GM19467 (cell line): ENCODE measurements at regions not wholly inside any gene's neighbourhood (a gene's known extent, or its start where the extent isn't known, plus 50 kb on each side); places are given as distances from the start of the nearest gene placed in this dataset.

Experiments
- ATAC-seq: cut with Tn5 transposase; IDR thresholded peaks from one replicate; pipeline ENCODE4 v1.9.1; 2021; ENCODE audit warnings: mild to moderate bottlenecking, moderate library complexity; ENCODE audit not compliant: unreplicated experiment

DNA sequence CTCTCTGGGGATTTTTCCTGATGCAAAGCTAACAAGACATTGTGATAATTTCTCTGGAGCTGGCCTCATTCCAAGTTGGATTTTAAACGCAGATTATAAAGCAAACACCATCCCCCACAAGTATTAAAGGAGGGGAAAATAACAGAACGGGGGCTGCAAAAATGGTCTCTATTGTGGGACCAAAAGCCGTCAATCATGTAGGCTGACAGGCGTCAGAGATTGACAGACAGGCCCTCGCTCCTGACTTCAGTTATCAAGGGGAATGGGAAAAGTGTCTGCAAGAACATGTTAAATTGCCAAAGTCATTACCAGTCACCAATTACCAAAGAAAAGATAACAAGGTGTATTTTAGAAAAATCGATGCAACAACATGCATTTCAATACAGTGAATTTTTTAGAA, 307.4 kb upstream of the POU3F1 start:
- ATAC-seq: no peak

GRCh38 chr1:38352869-38353268, 306.3 kb upstream of the POU3F1 start:
- no peak for ATAC-seq

DNA sequence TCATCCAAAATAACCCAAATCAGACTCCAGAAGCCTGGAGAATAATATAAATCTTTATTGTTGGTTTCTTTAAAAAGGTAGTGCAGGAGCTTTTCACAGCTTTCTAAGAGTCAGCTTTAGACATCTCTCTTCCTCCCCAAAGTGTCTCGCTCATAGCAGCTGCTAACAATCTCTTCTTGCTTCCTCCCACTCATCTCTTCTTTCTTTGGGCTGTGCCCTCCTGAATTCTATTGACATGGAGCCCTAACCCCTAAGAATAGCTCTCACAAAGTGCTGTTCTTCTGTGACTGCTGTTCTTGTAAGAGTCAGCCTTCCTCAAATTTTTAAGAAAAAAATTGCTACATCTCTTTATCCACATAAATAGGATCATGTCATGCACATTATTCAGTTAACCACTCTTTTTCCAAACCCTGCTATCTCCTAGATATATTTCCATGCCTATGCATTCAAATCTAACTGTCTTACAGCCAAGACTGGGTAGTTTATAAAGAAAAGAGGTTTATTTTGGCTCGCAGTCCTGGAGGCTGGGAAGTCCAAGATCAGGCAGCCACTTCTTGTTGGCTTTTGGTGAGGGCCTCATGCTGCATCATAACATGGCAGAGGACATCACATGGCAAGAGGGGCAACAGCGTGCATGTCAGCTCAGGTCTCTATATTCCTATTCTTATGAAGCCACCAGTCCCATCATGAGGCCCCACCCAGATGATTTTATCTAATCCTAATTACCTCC, 301.0 kb upstream of the POU3F1 start:
- no peak for ATAC-seq

DNA sequence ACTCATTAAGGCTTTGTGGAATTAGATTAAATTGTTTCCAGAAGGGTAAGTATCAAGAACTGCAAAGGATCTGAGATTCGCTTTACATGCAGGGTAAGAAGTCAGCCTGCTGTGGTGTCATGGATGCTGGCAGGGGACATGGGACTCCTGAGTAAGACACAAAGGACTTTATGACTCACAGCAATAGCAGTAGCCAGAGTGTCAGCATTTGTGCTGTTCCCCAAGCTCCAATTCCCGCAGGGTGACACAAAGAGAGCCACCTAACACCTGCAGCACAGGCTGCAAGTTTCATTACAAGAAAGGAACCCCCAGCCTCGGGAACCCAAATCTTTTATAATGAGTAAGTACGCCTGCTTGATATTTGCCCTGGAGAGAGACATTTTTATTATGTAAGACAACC, 298.1 kb upstream of the POU3F1 start:
- no peak for ATAC-seq

GRCh38 chr1:38341694-38342093, 295.1 kb upstream of the POU3F1 start:
- ATAC-seq: no peak

GRCh38 chr1:38340409-38340808, 293.8 kb upstream of the POU3F1 start:
- ATAC-seq: no peak

DNA sequence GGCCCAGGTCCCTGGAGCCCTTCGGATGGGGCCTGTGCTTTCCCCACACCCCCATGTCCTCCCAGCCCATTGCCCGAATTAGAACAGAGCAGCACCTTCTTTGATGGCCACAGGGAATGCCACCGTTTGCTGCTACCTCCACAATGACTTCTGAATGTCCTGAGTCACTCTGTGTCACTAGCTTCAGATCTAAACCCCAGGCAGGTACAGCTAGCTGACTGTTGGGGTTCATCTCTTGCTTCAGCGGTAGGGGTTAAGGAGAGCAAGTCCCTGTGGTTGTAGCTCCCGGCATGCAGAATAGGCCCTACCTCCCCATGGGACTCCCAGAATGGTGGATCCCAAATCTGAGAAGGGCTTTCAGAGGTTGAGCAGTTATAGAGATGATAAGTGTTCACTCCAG, 291.1 kb upstream of the POU3F1 start:
- no peak for ATAC-seq

DNA sequence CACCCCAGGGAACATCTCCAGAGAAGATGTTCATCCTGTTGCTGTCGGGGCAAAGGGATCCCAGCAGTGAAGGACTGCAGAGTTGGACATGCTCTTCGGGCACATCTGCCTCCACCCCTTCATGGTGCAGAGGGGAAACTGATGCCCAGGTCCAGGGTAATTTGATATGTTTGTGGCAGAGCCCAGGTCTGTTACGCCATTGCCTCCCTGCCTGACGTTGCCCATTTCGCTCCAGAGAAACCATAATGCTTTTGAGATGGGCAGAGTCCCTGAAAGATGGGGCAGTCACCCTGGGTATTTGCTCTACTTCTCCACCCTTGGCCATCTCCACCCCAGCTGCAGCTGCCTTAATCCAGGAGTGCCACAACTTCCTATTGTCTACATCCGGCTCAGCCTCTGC, 290.4 kb upstream of the POU3F1 start:
- ATAC-seq: no peak

DNA sequence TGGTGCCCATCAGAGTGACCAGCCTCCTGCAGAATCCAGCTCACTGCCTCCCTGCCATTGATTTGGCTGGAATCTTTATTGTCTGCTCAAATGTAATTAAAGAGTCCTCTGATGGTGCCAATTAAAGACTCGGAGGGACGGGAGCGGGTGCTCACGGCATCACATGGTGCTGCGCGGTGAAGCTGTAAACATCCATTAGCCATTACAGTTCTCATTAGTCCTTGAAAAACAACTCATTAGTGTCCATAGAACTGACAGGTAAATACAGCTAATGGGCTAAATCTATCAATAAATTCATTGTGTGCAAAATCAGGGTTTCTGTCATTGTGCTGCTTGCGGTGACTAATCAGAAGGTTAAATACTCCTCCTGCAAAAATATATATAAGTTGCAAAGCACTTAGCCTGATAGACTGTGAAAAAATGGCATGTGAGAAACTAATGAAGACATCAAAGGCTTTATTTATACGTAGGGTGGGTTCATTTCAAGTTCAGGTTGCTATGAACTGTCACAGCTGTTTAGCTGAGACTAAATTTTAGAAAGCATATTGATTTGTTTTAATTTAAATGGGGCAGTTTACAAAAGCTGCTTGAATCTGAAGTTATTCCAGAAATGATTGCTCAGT, 289.8 kb upstream of the POU3F1 start:
- ATAC-seq: no peak

DNA sequence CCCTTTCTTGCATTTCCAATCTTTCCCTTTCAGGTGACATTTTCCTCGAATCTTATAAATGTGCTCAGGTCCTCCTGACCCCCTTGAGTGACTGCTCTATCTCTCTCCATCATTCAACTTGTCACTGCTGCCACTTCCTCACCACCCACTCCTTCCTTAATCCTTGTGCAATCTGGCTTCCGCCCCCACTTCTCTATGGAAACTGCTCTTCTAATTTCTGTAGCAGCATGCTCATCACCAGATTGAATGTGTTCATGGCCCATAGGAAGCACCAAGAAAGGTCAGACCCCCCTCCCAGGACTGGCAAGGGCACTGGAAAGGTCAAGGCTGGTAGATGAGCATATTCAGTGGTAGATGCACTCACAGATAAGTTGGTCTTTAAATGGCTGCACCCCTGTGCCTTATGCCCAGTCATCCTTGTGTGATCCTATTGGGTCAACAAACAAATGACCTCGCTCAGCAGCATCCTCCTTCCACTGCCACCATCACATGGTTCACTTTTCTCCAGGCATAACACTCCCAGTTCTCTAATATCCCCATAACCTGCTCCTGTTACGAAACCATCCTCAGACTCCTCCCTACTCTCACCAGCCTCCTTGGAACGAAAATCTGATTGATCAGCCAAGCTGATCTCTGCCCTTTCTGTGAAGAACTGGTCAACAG, 288.5 kb upstream of the POU3F1 start:
- ATAC-seq: no peak

DNA sequence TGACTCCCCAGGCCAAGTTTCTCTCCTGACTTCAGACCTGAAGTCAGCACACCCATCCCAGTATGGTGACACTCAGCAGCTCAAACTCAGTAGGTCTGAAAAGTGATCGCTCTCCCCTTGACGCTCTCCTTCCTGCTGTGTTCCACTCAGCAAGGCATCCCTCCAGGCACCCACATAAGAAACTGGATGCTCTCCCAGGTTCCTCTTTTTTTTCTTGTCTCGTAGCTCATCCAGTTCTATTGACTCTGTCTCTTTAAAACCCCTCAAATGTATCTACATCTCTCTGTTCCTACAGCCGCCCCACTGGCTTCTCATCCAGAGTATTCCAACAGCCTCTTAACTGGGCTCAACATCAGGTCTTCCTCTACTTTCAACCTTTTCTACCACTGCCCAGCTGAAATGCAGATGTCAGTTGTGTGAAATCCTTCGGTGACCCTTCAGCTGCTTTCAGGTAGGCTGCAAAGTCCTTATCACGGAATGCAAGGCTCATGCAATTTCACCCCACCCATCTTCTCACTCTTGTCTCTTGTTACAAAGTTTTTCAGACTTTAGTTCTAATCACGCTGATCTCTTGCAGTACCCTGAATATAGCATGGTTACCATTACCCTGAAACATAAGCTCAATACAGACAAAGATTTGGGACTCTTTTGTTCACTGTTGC, 286.2 kb upstream of the POU3F1 start:
- ATAC-seq: no peak

DNA sequence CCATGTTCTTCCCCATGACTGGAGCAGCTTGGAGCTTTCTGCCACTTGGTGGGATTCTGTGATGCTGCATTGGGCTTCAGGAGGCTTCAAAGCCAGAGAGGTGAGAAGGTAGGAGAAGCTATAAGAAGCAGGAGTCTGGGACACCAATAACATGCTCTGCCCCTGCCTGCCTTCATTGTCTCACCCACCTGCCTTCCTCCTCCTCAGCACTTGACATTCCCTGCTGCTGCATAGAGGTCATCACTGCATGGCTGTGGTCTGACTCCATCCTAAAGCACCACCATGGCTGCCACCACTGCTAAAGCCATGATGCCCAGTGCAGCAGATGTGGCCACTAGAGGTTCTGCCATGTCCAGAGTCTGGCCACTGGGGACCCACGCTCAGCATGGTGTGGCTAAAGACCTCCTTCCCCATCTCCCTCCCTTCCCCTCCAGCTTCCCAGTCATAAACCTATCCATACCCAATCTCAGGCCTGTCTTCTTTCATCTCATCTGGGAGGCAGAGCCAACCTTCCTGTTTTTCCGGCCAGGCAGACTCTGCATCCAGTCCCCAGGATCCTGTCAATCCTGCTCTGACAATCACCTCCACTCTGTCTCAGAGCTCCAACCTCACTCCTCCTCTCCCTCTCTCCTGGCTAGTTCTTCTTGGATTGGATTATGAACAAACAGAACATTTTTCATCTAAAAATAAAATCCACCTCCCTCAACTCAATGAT, 285.1 kb upstream of the POU3F1 start:
- ATAC-seq: no peak

DNA sequence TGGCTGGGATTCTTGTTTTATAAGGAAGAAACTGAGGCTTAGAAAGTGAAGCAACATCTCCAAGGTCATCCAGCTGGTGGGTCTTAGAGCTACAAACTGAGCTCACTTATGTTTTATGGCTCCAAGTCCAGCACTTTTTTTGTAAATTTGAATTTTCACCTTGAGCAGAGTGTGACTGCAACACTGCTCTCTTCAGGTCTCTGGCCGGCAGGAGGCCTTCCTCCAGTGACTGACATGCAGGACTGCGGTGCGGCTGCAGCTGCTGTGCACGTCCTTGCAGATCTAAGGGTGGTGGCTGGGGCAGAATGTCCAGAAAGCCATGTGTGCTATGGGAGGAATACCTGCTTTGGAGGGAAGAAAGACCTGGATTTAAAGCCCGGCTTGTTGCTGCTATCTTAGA, 284.2 kb upstream of the POU3F1 start:
- no peak for ATAC-seq

DNA sequence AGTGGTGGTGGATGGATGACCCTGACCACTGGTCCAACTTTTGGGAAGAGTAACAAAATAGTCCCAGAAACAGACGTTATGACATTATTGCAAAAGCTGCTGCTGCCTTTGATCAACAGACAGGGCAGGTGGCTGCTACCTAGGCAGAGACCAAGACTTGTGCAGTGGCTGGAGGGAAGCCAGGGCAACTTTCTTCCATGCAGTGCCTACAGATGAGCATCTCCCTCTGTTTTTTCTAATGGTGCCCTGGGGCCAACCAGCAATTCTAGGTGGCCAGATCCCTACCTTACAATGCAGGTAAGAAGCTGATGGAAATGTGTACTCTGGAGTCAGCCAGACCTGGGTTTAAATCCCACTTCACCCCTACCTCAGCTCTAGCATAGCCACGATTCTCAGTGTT, 283.1 kb upstream of the POU3F1 start:
- no peak for ATAC-seq

DNA sequence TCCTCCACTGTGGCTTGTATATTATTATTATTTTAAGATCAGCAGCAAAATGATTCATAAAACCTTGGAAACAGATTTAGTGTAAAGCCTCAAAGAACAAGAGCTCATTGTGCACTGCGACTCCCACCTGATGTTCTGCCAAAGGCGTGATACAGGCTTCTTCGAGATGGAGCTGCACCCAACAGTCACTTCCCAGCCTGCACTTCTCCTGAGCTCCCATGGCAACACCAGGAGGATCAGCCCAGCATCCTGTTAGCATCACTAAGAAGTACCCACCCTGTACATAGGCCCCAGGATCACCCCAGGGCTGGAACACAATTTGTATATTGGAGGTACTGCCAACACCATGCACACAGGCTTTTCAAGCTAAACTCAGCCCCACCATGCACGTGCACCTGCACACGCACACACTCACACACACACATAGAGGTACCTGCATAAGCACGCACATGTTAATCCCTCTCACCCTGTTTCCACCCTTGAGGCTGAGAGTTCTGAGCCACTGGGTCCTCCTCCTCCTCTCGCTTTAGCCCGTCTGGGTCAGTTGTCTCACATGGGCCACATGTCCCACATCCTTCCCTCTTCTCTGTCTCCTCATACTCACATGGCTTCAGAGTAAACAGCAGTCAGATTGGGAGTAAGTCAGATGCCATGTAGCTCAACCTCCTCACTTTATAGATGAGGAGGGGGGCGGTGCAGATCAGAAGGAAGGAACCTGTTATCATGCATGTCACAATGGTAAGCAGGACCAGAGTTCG, 281.9 kb upstream of the POU3F1 start:
- ATAC-seq: no peak

DNA sequence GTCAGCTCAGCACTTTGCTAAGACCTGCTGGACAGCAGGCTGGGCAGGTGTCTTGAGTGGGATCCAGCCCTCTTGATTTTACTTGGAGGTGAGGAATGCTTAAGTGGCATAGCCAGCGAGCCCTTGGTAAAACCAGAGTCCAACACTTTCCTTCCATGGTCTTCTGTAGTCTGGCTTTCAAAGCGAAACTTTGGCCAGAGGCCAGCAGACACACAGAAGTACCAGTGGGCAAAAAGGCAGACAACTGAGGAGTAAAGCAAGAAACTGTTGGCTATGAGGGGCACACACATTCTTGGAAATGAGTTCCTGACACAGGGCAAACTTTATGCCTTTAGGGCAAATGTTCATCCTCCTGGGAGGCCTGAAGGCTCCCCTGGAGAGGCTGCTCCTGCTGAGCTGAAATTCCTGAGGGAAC, 281.0 kb upstream of the POU3F1 start:
- no peak for ATAC-seq

GRCh38 chr1:38326856-38327255, 280.3 kb upstream of the POU3F1 start:
- no peak for ATAC-seq

GRCh38 chr1:38326135-38326534, 279.5 kb upstream of the POU3F1 start:
- no peak for ATAC-seq

GRCh38 chr1:38312753-38313152, 266.2 kb upstream of the POU3F1 start:
- no peak for ATAC-seq

DNA sequence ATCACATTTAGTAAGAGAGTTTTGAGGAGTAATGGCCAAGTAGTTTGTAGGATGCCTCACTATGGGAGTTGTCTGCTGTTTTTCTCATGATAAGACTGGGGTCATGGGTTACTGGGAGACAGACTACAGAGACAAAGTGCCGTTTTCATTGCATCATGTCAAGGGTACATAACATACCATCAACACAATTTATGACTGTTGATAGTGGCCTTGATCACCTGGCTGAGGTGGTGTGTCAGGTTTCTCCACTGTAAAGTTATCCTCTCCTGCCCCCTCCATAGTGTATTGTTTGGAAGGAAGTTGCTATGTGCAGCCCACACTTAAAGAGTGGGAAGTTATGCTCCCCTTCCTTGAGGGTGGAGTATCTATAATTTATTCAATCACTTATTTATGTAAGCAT, 263.5 kb upstream of the POU3F1 start:
- ATAC-seq: no peak
